ENCODE measurements at regions not wholly inside any gene's neighbourhood (a gene's known extent, or its start where the extent isn't known, plus 50 kb on each side); places are given as distances from the start of the nearest gene placed in this dataset.

DNA sequence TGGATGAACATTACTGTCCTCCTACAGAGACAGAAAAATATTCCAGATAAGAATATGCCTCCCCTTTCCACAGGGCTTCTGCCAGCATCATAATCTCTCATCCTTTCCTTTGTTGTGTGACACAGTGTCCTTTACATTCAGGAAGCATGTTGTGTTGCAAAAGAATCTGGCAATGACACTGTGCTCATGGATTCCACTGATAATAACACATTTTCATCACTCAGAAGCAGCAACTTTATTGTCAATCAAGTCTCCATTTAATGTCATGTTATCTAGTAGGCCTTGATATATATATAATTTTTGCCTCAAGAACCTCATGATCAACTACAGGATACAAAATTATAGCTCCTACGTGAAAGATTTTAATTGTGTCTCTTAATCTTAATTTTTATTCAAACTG, 833.9 kb downstream of the FSTL5 start:
- Histone ChIP-seq H3K9me3 (no peaks in the 10 kb centered on the region), H3K9ac (ENCODE audit: low read depth in 2 of 2, low read length in 2 of 2) (no peak overlapping the region), H3K27me3 (no peaks in the 10 kb centered on the region), H3K36me3 (no peaks in the 10 kb centered on the region), H3K4me1 (no peaks in the 10 kb centered on the region), H3K4me3 (no peak overlapping the region), H3K27ac (no peak overlapping the region)
- intact Hi-C loops (cut with DNase I): no loop called here
- TF ChIP-seq, protein P1, sequence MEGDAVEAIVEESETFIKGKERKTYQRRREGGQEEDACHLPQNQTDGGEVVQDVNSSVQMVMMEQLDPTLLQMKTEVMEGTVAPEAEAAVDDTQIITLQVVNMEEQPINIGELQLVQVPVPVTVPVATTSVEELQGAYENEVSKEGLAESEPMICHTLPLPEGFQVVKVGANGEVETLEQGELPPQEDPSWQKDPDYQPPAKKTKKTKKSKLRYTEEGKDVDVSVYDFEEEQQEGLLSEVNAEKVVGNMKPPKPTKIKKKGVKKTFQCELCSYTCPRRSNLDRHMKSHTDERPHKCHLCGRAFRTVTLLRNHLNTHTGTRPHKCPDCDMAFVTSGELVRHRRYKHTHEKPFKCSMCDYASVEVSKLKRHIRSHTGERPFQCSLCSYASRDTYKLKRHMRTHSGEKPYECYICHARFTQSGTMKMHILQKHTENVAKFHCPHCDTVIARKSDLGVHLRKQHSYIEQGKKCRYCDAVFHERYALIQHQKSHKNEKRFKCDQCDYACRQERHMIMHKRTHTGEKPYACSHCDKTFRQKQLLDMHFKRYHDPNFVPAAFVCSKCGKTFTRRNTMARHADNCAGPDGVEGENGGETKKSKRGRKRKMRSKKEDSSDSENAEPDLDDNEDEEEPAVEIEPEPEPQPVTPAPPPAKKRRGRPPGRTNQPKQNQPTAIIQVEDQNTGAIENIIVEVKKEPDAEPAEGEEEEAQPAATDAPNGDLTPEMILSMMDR (IDR thresholded peaks at IDR 0.05): no peak
- DNase-seq: no peak

DNA sequence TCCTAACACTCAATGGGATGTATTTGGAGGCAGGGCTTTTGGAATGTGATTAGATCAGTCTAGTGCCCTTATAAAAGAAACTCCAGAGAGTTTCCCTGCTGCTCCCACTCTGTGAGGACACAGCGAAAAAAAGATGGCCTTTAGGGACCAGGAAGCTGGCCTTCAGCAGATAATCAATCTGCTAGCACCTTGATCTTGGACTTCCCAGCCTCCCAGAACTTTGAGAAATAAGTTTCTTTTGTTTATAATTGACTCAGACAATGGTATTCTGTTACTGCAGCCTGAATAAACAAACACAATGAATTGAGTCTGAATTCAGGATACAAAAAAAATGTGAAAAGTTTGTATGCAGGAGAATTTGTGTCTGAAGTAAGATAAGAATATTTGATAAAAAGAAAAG, 842.1 kb downstream of the FSTL5 start:
- no peak overlapping the region for H3K27ac ChIP-seq
- H3K36me3 ChIP-seq: no peaks in the 10 kb centered on the region
- DNase-seq: no peak
- intact Hi-C loops (cut with DNase I): no loop called here
- no peak overlapping the region for H3K9ac ChIP-seq (ENCODE audit: low read depth in 2 of 2, low read length in 2 of 2)
- no peak overlapping the region for H3K4me3 ChIP-seq
- H3K27me3 ChIP-seq: no peaks in the 10 kb centered on the region
- no peaks in the 10 kb centered on the region for H3K9me3 ChIP-seq
- TF ChIP-seq, protein P1 (IDR thresholded peaks at IDR 0.05): no peak
- no peaks in the 10 kb centered on the region for H3K4me1 ChIP-seq

DNA sequence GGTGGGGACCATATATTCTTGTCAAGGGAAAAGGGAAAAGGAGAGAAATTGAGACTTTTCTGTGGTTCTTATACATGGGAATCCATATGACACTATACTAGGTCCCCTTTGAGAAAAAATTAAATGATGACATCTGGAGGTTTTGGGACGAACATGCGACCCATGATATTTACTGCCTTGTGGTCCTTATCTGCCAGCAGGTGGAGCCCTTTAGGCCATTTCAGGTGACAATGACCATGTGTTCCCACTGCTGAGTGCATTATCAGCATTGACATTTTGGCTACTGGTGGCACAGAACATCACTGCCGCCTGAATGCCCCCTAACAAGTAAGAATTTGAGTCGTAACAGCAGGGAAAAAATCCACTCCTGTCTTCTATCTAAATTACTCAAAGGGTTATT, 843.4 kb downstream of the FSTL5 start:
- no peaks in the 10 kb centered on the region for H3K4me1 ChIP-seq
- H3K27me3 ChIP-seq: no peaks in the 10 kb centered on the region
- intact Hi-C loops (cut with DNase I): no loop called here
- no peaks in the 10 kb centered on the region for H3K36me3 ChIP-seq
- no peak overlapping the region for H3K9ac ChIP-seq (ENCODE audit: low read depth in 2 of 2, low read length in 2 of 2)
- DNase-seq: no peak
- H3K9me3 ChIP-seq: no peaks in the 10 kb centered on the region
- H3K4me3 ChIP-seq: no peak overlapping the region
- TF ChIP-seq, protein P1 (IDR thresholded peaks at IDR 0.05): no peak
- H3K27ac ChIP-seq: no peak overlapping the region

DNA sequence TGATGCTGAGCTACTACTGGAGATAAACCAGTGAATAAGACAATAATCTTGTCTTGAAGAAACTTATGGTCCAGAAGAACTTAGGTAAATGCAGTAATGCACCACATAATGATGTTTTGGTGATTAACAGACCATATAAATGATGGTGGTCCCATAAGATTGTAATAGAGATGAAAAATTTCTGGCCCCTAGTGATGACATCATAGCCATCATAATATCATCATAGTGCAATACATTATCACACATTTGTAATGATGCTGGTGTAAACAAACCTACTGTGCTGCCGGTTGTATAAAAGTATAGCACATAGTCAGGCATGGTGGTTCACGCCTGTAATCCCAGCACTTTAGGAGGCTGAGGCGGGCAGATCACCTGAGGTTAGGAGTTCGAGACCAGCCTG, 846.8 kb downstream of the FSTL5 start:
- Histone ChIP-seq H3K9me3 (no peaks in the 10 kb centered on the region), H3K36me3 (no peaks in the 10 kb centered on the region), H3K4me3 (no peak overlapping the region), H3K4me1 (no peaks in the 10 kb centered on the region), H3K27ac (no peak overlapping the region), H3K27me3 (no peaks in the 10 kb centered on the region), H3K9ac (ENCODE audit: low read depth in 2 of 2, low read length in 2 of 2) (no peak overlapping the region)
- no peak for DNase-seq
- intact Hi-C loops (cut with DNase I): no loop called here
- TF ChIP-seq, protein P1 (IDR thresholded peaks at IDR 0.05): no peak

DNA sequence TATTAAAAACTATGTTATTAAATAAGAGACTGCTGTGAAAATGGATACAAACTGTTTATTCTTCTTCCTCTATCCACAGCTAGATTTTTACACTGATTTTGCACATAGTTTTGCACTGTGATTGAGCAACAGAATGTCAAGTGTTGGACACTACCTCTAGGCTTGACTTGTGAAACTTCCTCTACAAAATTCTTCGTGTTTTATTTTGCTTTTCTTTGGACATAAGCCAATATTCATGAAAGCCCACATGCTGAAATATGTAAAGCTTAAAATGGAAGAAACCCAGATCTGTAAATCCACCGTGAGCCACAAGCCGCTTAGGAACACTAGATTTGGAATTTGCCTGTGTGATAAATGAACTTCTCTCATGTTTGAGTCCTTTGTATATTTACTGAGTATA, 849.4 kb downstream of the FSTL5 start:
- no peaks in the 10 kb centered on the region for H3K36me3 ChIP-seq
- H3K4me3 ChIP-seq: no peak overlapping the region
- intact Hi-C loops (cut with DNase I): no loop called here

More for the DNA sequence above, 849.4 kb downstream of the FSTL5 start:
- Histone ChIP-seq H3K4me1 (no peaks in the 10 kb centered on the region), H3K9me3 (no peaks in the 10 kb centered on the region), H3K27me3 (no peaks in the 10 kb centered on the region), H3K9ac (ENCODE audit: low read depth in 2 of 2, low read length in 2 of 2) (no peak overlapping the region), H3K27ac (no peak overlapping the region)
- DNase-seq: no peak
- TF ChIP-seq, protein P1 (IDR thresholded peaks at IDR 0.05): no peak
